Stimulated activated CD8-positive, alpha-beta memory T cell treated with anti-CD3 and anti-CD28 coated beads, Interleukin-4, amount 100 ng/mL, for 1 hour (primary cell): ENCODE measurements at regions not wholly inside any gene's neighbourhood (a gene's known extent, or its start where the extent isn't known, plus 50 kb on each side); places are given as distances from the start of the nearest gene placed in this dataset.
"Not testable (repeated sequence)": the region's sequence is repeated elsewhere in the genome, so short reads cannot be mapped to it uniquely, and the experiment has no call there.

ENCODE experiments used
- DNase-seq, 2 donors: peaks; one replicate each; pipeline ENCODE4 v3.0.0-alpha.2; 2020; ENCODE audit warnings: low read depth in 2 of 2, low spot score in 1 of 2

- no peak for DNase-seq
Measured at GRCh38 chr6:97885325-97885724, 602.3 kb upstream of the MMS22L start.

GRCh38 chr6:97885828-97886227 is 602.8 kb upstream of the MMS22L start:
- no peak for DNase-seq

DNA sequence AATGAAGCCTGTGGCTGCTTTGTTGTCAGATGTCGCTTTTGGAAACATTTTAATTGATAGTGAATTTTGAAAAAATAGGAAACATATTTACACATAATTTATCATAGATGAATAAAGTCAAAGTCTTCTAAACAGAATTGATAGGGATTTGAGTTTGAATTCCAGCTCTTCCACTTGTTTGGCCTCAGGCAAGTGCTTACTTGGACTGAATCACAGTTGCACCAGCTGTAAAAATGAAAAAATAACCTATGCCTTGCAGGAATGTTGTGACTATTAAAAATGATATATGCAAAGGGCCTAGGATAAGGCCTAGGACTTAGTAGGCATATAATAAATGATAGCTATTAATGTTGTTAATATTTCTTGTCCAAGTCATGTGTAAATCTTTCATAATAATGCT is 618.5 kb upstream of the MMS22L start:
- DNase-seq, result no peak

DNA sequence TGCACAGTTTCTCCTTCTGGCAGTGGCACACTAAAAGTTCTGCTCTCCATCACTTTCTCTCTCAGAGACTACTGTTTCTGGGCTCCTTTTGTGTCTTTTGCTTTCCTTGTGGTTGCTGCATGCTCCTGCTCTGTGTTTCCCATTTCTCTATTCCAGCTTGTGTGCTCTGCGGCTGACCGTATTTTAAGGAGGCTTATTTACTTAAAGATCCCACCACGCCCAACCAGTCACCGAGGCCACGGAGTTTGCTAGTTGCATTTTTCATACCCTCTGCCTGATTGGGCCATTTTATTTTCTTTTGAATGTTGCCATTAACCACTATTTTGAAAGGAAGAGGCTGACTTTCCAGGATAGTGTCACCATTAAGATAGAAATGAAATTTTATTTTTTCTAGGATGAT is 626.4 kb upstream of the MMS22L start:
- no peak for DNase-seq

- DNase-seq, result no peak
Measured at GRCh38 chr6:97913721-97914120, 630.7 kb upstream of the MMS22L start.

GRCh38 chr6:97914912-97915311 is 631.9 kb upstream of the MMS22L start:
- no peak for DNase-seq

DNA sequence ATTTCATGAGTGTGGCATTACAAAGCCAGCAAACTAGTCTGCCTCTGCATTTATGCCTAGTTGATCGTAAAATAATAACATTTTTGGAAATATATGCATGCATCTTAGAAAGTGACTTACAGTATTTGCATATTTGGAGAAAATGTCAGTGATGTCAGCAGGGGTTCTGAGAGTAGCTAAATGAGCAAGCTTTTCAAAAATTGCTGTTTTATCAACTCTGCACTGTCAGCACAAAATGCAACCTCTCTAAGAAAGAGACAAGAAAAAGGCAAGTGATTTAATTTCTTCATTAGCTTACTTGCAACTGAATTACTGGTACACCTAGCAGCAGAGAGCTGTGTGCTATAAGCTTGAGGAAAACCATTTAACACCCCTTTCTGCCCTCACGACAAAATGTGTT is 632.5 kb upstream of the MMS22L start:
- DNase-seq, result no peak

GRCh38 chr6:97917369-97917768 is 634.4 kb upstream of the MMS22L start:
- DNase-seq, result no peak

- no peak for DNase-seq
Measured at GRCh38 chr6:97919046-97919445, 636.0 kb upstream of the MMS22L start.

- DNase-seq, result no peak
Measured at GRCh38 chr6:97919631-97920030, 636.6 kb upstream of the MMS22L start.

GRCh38 chr6:97923249-97923648 is 640.2 kb upstream of the MMS22L start:
- DNase-seq, result no peak

DNA sequence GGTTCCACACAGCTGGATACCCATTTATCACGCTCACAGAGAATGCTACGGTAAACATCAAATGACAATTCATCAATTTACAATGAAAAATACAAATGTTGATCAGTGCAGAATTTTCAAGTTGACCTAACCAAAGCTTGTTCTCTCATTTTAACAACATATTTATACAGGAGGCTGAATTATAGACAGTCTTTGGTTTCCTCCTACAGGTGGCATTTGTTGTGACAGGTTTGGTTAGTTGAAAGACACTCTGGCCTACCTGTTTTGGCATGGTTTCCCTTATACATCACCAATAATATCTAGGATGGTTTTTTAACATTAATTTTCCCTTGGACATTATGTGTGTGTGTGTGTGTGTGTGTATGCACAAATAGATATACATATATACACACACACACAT is 642.5 kb upstream of the MMS22L start:
- no peak for DNase-seq

GRCh38 chr6:97939440-97940168 is 656.6 kb upstream of the MMS22L start:
- no peak for DNase-seq

DNA sequence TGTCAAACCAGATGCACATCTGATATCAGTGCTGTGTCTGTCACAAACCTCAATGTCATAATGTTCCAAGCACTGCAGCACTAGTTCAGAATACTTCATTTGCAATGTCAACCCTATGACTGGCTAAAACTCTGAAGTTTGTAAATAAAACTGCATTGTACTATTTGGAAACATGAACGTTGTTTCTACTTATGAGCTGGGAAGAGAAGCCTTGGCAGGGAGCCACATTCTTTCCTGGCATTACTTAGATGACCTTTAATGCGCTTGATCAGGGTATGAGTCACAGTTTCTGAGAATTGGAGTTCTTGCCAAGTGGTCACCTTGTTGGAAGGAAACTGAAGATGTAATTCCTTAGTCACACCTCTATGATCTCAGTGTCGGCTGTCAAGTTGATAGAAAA is 664.8 kb upstream of the MMS22L start:
- no peak for DNase-seq

DNA sequence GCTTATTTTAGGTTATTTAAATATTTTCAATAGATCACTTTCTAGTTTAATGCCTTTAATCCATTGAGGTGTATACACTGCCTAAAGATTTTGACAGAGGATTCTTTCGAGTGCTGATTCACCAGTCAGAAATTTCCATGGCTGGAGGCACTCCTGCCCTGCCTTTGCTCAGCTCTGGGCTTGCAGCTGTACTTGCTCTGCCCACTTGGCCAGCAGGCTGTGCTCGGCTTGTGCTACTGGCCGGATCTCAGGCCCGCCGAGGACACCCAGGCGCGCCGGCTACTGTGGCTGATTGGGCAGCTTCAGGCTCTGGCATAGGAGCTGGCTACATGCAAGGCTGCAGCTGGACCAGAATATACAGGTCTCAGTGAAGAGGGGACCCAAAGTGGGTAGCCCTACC is 675.1 kb upstream of the MMS22L start:
- DNase-seq, result no peak

- no peak for DNase-seq
Measured at GRCh38 chr6:97963193-97963592, 680.2 kb upstream of the MMS22L start.

- DNase-seq, result no peak
Measured at GRCh38 chr6:97969065-97969464, 686.0 kb upstream of the MMS22L start.

DNA sequence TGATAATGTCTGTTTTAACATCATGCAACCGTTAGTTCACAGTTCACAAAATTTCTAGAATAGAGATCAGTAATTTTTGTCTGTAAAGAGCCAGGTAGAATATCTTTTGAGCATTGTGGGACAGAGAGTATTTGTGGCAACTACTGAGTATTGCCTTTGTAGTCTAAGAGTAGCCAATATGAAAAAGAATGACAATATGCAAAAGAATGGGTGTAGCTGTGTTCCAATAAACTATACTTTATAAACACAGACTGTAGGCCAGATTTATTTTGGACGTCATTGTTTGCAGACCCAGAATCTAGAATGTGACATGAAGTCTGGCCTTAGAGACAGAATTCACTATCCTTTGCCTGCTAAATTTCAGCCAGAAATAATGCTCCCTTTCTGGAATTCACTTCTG is 694.1 kb upstream of the MMS22L start:
- no peak for DNase-seq

DNA sequence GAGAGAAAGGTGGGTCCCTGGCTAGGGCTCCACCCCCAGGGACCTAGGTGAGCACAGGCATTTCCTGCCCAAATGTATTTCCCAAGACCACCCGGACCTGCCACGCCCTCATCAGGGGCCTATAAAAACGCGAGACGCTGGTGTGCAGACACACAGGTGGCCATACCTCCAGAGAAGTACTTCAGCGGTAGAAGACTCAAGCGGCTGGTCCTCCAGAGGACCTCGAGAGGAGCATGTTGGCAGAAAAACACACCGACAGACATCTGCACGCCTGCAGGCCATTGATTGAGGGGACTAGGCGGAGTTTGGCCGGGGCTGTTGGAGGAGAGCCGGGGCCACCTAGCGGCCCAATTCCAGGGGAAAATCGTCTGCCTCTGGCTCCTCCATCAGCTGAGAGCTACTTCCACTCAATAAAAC is 695.8 kb upstream of the MMS22L start:
- DNase-seq, result no peak

DNA sequence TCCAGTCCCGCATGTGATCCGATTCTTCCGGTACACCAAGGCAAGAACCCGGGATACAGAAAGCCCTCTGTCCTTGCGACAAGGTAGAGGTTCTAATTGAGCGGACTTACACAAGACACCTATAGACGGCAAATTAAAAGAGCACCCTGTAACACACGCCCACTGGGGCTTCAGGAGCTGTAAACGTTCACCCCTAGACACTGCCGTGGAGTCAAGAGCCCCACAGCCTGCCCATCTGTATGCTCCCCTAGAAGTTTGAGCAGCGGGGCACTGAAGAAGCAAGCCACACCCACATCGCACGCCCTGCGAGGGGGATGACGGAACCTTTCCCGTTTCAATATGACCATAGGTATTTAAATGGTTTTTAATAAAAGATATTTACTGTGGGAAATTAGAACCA is 696.3 kb upstream of the MMS22L start:
- DNase-seq, result not testable (repeated sequence)

GRCh38 chr6:97989451-97989850 is 706.4 kb upstream of the MMS22L start:
- no peak for DNase-seq

DNA sequence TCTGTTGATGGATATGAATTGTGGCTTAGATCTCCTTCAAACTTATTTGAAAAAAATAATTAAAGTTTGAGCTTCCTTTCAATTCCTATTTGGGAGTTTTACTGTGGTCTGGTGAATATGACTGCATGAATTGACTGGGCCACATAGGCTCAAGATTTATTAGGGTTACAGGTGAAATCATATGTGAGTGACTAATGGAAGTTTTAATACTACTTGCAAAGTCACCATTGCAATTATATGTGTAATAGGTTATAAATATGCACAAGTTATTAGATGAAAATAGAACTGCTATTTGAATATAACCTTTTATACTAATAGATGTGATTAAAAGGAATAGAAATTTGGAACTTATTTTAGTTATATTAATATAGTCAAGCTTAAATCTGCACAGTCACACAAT is 712.1 kb upstream of the MMS22L start:
- DNase-seq, result no peak

DNA sequence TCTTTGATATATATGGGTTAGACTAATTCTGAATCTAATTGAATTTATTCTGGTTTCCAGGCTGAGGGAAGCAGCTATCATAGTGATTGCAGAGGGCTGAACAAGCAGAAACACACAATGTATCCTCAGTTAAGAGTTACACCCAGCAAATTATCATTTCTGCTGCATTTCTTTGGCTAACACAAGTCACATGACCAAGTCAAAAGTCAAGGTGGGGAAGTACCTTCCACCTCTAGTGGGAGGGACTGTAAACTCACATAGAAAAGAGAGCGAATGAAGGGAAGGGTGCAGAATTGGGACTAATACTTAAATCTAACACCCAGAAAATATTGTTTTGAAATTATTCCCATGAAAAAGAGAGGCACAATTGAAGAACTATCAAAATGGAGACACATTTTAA is 719.7 kb upstream of the MMS22L start:
- DNase-seq, result no peak
